ENCODE measurements at regions not wholly inside any gene's neighbourhood (a gene's known extent, or its start where the extent isn't known, plus 50 kb on each side); places are given as distances from the start of the nearest gene placed in this dataset.

DNA sequence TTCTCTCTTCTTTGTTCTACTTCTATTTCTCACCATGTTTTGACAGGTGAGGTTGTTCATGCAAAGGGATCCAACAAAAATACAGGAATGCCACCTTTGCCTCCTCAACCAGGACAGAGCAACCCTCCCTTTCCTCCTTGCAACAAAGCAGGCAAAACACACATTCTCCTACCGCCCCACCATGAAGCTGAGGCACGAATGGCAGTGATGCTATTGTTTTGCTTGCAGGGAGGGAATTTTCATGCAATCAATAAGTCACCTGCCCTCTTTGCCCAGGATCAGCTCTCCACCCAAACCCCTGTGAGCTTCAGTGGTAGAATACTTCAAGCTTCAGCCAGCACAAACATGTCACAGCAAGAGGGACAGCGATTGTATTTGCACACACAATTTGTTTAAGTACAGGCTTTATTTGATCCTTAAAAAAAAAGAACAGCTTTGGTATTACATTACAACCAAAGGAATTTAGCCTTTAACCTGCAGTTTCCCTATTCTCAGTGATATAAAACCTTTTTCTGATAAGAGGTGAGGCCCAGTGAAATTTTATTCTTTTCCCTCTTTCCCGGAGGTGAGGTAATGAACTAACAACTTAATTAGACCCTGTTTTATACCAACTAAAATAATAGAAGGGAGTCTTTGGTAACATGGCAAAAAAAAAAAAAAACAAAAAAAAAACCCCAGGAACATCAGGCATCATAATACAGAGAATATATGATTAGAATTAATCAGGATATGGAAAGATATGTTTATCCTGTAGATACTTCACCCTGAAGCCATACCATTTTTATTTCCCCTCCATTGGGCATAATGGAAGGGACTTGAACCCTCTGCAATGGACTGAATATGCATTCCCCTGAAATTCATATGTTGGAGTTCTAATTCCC is 87.0 kb upstream of the EEA1 start:
- no peak overlapping the region for H3K9ac ChIP-seq (ENCODE audit: low read depth, low read length)
- H3K4me1 ChIP-seq (ENCODE audit: insufficient read depth, low read length): peaks cover 16% of the 10 kb centered on the region
- H3K27ac ChIP-seq (ENCODE audit: low read depth, low read length): no peak overlapping the region
- WGBS: 80% methylated on average over 1 of the region's 4 CpGs
- no peaks in the 10 kb centered on the region for H3K9me3 ChIP-seq (ENCODE audit: insufficient read depth, low read depth, low read length)
- H3K27me3 ChIP-seq (ENCODE audit: insufficient read depth, low read length): no peaks in the 10 kb centered on the region
- no peak overlapping the region for H3K4me3 ChIP-seq (ENCODE audit: low read length)
- H3K36me3 ChIP-seq (ENCODE audit: insufficient read depth, low read length): no peaks in the 10 kb centered on the region

DNA sequence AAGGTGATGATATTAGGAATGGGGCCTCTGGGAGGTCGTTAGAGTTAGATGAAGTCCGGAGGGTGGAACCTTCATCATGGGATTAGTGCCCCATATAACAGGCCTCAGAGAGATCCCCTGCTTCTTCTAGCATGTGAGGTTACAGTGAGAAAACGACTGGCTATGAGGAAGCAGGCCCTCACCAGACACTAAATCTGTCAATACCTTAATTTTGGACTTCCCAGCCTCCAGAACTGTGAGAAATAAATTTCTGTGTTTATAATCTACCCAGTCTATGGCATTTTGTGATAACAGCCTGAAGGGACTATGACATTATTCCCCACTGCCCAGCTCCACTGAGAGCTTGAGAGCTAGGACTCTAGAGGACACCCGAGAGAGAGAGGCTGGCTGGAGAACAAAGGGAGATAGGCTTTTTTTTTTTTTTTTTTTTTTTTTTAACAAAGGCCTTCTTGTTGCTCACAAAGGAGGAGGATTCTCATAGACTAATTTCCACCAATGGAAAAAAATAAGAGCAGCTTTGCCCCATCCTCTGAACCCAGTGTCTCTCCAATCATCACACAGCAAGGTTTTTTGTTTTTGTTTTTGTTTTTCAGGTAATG is 87.8 kb upstream of the EEA1 start:
- Histone ChIP-seq H3K36me3 (ENCODE audit: insufficient read depth, low read length) (no peaks in the 10 kb centered on the region), H3K27ac (ENCODE audit: low read depth, low read length) (no peak overlapping the region), H3K9me3 (ENCODE audit: insufficient read depth, low read depth, low read length) (no peaks in the 10 kb centered on the region), H3K4me3 (ENCODE audit: low read length) (no peak overlapping the region), H3K4me1 (ENCODE audit: insufficient read depth, low read length) (peaks cover 12% of the 10 kb centered on the region), H3K9ac (ENCODE audit: low read depth, low read length) (no peak overlapping the region), H3K27me3 (ENCODE audit: insufficient read depth, low read length) (no peaks in the 10 kb centered on the region)
- WGBS: 86% methylated on average over 3 of the region's 4 CpGs

DNA sequence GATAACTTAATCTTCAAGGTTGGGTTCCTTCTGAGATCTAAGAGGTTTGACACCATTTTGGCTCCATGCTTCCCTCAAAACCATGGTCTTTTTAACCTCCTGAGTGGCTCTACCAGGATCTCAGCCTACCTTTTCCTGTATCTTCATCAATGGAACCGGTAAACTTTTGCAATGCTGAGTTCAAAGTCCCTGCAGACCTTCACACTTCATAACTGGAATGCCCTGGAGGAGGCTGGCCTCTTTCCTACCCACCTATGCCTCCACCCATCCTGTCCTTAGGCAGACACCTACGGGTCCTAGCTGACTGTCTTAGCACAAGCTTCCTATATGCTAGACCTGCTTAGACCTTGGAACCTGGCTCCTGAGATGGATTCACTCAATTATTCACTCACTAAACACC is 89.5 kb upstream of the EEA1 start:
- 96% methylated on average over 2 of the region's 2 CpGs for WGBS
- Histone ChIP-seq H3K4me3 (ENCODE audit: low read length) (no peak overlapping the region), H3K9me3 (ENCODE audit: insufficient read depth, low read depth, low read length) (no peaks in the 10 kb centered on the region), H3K9ac (ENCODE audit: low read depth, low read length) (no peak overlapping the region), H3K4me1 (ENCODE audit: insufficient read depth, low read length) (peaks cover 12% of the 10 kb centered on the region), H3K27ac (ENCODE audit: low read depth, low read length) (no peak overlapping the region), H3K27me3 (ENCODE audit: insufficient read depth, low read length) (no peaks in the 10 kb centered on the region), H3K36me3 (ENCODE audit: insufficient read depth, low read length) (no peaks in the 10 kb centered on the region)

DNA sequence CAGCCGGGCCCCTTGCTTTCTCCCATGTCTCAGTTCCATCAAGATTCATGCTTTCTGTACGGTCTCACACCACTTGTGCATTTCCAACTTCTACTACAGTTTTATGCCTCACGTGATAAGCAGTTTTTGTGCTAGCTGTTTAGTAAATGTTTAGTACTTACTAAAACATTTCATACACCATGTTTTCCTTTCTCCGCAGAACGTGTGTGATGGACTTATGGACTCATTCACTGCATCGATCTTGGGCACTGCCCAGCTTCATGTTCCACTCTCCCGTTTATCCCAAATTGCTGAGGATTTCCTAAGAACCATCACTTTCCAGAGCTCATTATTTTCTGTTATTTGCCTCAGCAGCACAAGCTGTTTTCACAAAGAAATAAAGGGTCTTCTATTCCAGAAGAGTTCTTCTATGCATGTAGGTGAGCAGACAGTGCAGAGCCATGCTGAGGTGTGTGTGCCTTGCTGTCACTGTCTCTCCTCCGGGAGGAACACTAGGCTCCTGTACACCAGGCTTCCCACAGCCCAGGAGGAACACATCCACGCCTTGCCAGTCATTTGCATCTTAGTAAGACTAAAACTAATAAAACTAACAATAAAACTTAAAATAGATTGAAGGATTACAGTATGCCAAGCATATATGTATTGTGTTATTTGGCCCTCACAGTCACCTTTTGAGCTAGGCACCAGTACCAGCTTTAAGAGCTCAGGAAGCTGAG is 90.3 kb upstream of the EEA1 start:
- Histone ChIP-seq H3K27ac (ENCODE audit: low read depth, low read length) (no peak overlapping the region), H3K9ac (ENCODE audit: low read depth, low read length) (no peak overlapping the region), H3K36me3 (ENCODE audit: insufficient read depth, low read length) (no peaks in the 10 kb centered on the region), H3K9me3 (ENCODE audit: insufficient read depth, low read depth, low read length) (no peaks in the 10 kb centered on the region), H3K4me1 (ENCODE audit: insufficient read depth, low read length) (peaks cover 12% of the 10 kb centered on the region), H3K27me3 (ENCODE audit: insufficient read depth, low read length) (no peaks in the 10 kb centered on the region), H3K4me3 (ENCODE audit: low read length) (no peak overlapping the region)
- WGBS: 92% methylated on average over 8 of the region's 9 CpGs

DNA sequence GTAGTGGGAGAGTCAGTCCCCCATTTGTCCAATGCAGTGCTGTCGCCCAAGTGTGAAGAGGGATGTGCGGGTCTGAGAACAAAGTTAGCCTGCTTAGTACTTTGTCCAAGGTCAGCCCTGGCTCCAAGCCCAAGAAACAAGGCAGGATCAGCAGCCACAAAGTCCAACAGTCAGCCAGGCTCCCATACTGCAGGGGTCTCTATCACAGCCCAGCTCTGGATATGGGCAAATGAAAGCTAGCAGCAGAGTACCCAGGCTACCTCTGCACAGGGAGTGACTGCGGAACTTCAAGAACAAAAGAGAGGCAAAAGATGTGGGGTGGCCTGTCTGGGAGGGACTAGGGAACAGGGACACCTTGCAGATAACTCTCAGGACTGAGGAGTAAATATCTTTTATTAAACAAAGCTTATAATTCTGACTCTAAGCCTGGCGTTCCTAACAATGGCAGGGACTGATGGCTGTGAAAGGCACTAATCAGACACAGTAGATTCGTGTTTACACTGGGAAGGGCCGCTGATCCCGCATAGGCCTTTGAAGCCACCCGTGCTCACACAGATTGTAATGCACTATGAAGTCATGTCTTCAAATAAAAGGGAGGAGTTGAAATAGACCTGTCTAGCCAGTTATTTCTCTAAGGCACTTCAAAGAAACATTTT is 91.0 kb upstream of the EEA1 start:
- no peak overlapping the region for H3K4me3 ChIP-seq (ENCODE audit: low read length)
- H3K9ac ChIP-seq (ENCODE audit: low read depth, low read length): no peak overlapping the region
- peaks cover 12% of the 10 kb centered on the region for H3K4me1 ChIP-seq (ENCODE audit: insufficient read depth, low read length)
- no peaks in the 10 kb centered on the region for H3K27me3 ChIP-seq (ENCODE audit: insufficient read depth, low read length)
- H3K36me3 ChIP-seq (ENCODE audit: insufficient read depth, low read length): no peaks in the 10 kb centered on the region
- H3K27ac ChIP-seq (ENCODE audit: low read depth, low read length): no peak overlapping the region; the same call in 1 of the 2 replicates
- H3K9me3 ChIP-seq (ENCODE audit: insufficient read depth, low read depth, low read length): no peaks in the 10 kb centered on the region
- 76% methylated on average over 8 of the region's 8 CpGs for WGBS

DNA sequence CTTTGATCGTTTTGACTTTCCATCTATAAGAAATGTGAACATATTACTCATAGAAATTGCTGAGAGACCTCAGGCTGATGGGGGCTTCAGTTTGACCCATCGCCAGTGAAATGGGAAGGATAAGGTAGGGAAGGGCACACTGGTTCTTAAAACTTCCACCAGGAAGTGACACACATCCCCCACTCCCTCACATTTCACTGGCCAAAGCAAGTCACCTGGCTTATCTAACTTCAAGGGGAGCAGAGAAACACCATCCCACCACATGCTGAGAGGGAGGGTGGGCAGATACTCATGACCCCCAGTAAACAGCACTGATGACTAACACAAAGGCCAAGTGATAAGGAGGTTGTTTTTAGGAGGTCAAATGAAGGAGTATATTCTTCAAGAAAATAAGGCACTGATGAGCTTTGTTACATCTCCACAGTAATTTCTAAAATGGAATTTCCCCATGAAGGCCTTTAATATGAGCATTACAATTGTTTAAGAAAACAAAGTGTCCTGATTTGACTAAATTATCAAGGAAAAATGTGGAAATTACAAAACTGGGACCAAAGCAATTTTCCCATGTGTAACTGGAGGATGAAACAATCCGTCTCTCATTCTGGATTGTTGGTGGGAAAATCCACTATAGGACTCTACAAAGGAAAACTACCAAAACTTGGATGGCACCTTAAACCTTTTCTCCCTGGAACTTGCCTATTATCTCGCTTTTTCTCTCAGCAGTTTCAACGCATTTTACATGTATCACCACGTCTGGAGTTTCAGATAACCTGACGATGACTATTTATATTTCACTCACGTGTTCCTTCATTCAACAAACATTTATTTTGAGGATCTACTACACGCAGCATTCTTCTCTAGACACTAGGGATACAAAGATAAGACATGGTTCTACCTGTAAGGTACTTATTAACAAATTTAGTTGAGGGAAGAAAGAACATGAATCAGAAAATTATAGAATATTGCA is 91.8 kb upstream of the EEA1 start:
- peaks cover 8% of the 10 kb centered on the region for H3K4me1 ChIP-seq (ENCODE audit: insufficient read depth, low read length)
- no peaks in the 10 kb centered on the region for H3K9me3 ChIP-seq (ENCODE audit: insufficient read depth, low read depth, low read length)
- H3K4me3 ChIP-seq (ENCODE audit: low read length): no peak overlapping the region
- H3K36me3 ChIP-seq (ENCODE audit: insufficient read depth, low read length): no peaks in the 10 kb centered on the region
- H3K9ac ChIP-seq (ENCODE audit: low read depth, low read length): no peak overlapping the region
- 82% methylated on average over 7 of the region's 9 CpGs for WGBS
- H3K27me3 ChIP-seq (ENCODE audit: insufficient read depth, low read length): no peaks in the 10 kb centered on the region
- no peak overlapping the region; the same call in 1 of the 2 replicates for H3K27ac ChIP-seq (ENCODE audit: low read depth, low read length)

DNA sequence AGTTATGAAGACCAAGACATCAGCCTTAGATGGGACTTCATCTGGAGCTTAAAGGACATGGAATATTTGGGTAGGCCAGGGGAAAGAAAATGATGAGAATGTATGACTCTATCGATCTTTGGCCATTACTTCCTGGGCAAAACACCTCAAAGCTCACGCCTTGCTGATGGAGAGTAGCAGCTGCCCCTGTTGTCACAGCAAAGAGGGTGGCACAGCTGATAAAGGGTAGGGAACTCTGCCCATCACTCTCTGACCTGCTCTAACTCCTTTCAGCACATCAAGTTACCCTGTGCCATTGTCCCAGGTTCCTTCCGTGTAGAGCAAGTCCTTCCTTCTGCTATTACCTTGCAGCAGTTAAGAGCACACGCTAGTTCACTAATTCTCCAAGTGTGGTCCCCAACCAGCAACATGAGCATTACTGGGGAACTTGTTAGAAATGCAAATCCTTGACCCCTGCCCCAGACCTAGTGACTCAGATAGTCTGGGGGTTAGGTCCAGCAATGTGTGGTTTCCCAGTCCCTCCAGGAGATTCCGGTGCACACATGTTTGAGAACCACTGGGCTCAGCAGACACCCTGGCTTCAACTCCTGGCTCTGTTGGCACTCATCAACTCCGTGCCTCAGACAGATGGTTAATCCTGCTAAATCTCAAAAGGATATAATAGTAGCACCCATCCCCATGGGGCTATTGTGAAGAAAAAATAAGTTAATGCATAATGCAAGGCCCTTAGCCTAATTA is 93.7 kb upstream of the EEA1 start:
- Histone ChIP-seq H3K9me3 (ENCODE audit: insufficient read depth, low read depth, low read length) (no peaks in the 10 kb centered on the region), H3K27ac (ENCODE audit: low read depth, low read length) (no peak overlapping the region), H3K4me3 (ENCODE audit: low read length) (no peak overlapping the region), H3K4me1 (ENCODE audit: insufficient read depth, low read length) (peaks cover 6% of the 10 kb centered on the region; the same call in 1 of the 2 replicates), H3K36me3 (ENCODE audit: insufficient read depth, low read length) (no peaks in the 10 kb centered on the region), H3K27me3 (ENCODE audit: insufficient read depth, low read length) (no peaks in the 10 kb centered on the region), H3K9ac (ENCODE audit: low read depth, low read length) (no peak overlapping the region)
- WGBS: 91% methylated on average over 6 of the region's 6 CpGs

DNA sequence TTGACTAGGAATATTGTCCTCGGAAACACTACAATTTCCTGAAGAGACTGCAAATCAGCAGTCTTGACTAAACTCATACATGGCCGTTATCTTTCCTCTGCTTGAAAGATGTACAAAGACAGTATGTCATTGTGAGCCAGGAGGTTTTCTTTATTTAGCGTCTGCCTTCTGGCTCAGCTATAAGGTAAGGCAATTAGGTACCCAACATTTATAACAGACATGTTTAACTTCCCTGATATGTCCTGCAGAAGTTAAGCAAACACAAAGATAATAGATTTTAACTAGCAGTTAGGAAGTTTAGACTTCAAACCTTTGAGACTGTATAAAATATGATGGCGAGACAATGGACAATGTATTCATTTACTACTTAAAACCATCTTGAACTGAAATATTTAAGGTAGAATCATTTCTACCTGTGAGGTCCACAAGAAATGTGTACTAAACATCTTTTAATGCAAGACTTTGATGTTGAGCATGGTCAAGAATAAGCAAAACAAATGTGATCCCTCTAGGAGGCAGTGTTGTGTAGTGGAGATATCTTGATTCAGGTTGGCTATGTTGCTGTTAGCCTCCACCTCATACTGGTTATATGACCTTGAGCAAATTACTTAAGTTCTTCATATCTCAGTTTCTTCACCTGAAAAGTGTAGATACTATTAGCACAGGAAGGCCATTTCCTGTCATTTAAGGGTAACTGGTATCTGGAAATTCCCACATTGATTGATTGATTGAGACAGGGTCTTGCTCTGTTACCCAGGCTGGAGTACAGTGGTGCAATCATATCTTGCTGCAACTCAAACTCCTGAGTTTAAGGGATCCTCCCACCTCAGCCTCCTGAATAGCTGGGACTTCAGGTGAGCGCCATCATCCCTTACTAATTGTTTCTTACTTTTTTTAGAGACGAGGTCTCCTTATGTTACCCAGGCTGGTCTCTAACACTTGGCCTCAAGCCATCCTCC is 96.3 kb upstream of the EEA1 start:
- WGBS: 94% methylated on average over 5 of the region's 6 CpGs
- no peak overlapping the region for H3K27ac ChIP-seq (ENCODE audit: low read depth, low read length)
- H3K4me3 ChIP-seq (ENCODE audit: low read length): no peak overlapping the region
- no peaks in the 10 kb centered on the region for H3K9me3 ChIP-seq (ENCODE audit: insufficient read depth, low read depth, low read length)
- peaks cover 6% of the 10 kb centered on the region; the same call in 1 of the 2 replicates for H3K4me1 ChIP-seq (ENCODE audit: insufficient read depth, low read length)
- no peaks in the 10 kb centered on the region for H3K36me3 ChIP-seq (ENCODE audit: insufficient read depth, low read length)
- H3K27me3 ChIP-seq (ENCODE audit: insufficient read depth, low read length): no peaks in the 10 kb centered on the region
- H3K9ac ChIP-seq (ENCODE audit: low read depth, low read length): no peak overlapping the region

DNA sequence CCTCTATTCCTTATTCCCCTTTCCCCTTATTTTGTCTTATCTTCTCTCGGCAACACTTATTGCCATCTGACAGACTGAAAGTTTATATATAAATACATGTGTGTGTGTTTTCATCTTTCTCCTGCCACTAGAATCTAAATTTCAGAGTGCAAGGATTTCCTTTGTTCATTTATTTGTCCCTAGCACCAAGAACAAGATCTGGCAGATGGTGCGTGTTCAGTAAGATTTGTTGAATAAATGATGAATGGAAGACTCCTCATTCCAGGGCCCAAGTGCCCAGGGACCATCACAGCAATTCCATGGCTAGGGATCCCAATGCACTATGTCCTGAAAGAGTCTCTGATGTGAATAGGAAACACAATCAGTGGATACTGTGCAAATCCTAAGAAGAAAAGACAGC is 97.9 kb upstream of the EEA1 start:
- Histone ChIP-seq H3K9ac (ENCODE audit: low read depth, low read length) (no peak overlapping the region), H3K4me1 (ENCODE audit: insufficient read depth, low read length) (no peaks in the 10 kb centered on the region), H3K36me3 (ENCODE audit: insufficient read depth, low read length) (no peaks in the 10 kb centered on the region), H3K27me3 (ENCODE audit: insufficient read depth, low read length) (no peaks in the 10 kb centered on the region), H3K27ac (ENCODE audit: low read depth, low read length) (no peak overlapping the region), H3K4me3 (ENCODE audit: low read length) (no peak overlapping the region), H3K9me3 (ENCODE audit: insufficient read depth, low read depth, low read length) (no peaks in the 10 kb centered on the region)
- 92% methylated on average over 1 of the region's 2 CpGs for WGBS

Measured in HUES64 (cell line).